SK-N-SH (cell line): ENCODE measurements at regions not wholly inside any gene's neighbourhood (a gene's known extent, or its start where the extent isn't known, plus 50 kb on each side); places are given as distances from the start of the nearest gene placed in this dataset.

Experiments used
- EZH2phosphoT487 ChIP-seq: fragments of 200-600 bp; sonication (generic); IDR thresholded peaks from 2 replicates; pipeline ENCODE4 v1.6.1; 2017; ENCODE audit warnings: low read depth, mixed run types, mild to moderate bottlenecking, antibody characterized with exemption, moderate library complexity, borderline replicate concordance
- GABPA ChIP-seq: IDR thresholded peaks from 2 replicates; pipeline ENCODE4 v1.4.0; 2012; ENCODE audit warnings: low read depth, mild to moderate bottlenecking
- YY1 ChIP-seq: IDR thresholded peaks from 2 replicates; pipeline ENCODE4 v1.4.0; 2012; ENCODE audit warnings: low read depth, mild to moderate bottlenecking
- TF ChIP-seq, protein P1 (sequence below): fragments of 200-600 bp; sonication (generic); IDR thresholded peaks from 2 replicates; pipeline ENCODE4 v1.6.1; 2017; ENCODE audit warnings: antibody characterized with exemption, mild to moderate bottlenecking, moderate library complexity
- TF ChIP-seq, protein P2 (sequence below): IDR thresholded peaks from 2 replicates; pipeline ENCODE4 v1.6.1; 2012; ENCODE audit warnings: mild to moderate bottlenecking, low read depth, low read length, moderate library complexity

DNA sequence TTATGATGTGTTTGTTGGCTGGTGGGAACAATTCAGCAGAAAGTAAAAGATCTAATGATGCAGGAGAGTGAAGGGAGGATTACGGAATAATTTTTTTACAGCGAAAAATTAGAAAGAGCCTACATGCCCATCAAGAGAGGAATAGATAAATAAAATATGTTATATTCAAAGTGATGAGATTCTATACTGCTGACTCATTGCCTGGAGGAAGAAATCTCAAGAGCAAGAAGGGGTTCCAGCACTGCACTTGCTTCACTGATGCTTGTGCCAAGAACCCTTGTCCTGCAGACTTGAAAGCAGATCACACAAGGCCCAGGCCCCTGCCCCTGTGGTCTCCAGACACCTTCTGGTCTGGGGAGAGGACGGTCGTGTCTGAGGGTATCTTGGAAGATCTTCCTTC, 295.1 kb upstream of the POU3F1 start:
- TF ChIP-seq, protein P1, sequence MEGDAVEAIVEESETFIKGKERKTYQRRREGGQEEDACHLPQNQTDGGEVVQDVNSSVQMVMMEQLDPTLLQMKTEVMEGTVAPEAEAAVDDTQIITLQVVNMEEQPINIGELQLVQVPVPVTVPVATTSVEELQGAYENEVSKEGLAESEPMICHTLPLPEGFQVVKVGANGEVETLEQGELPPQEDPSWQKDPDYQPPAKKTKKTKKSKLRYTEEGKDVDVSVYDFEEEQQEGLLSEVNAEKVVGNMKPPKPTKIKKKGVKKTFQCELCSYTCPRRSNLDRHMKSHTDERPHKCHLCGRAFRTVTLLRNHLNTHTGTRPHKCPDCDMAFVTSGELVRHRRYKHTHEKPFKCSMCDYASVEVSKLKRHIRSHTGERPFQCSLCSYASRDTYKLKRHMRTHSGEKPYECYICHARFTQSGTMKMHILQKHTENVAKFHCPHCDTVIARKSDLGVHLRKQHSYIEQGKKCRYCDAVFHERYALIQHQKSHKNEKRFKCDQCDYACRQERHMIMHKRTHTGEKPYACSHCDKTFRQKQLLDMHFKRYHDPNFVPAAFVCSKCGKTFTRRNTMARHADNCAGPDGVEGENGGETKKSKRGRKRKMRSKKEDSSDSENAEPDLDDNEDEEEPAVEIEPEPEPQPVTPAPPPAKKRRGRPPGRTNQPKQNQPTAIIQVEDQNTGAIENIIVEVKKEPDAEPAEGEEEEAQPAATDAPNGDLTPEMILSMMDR: no peak
- TF ChIP-seq, protein P2, sequence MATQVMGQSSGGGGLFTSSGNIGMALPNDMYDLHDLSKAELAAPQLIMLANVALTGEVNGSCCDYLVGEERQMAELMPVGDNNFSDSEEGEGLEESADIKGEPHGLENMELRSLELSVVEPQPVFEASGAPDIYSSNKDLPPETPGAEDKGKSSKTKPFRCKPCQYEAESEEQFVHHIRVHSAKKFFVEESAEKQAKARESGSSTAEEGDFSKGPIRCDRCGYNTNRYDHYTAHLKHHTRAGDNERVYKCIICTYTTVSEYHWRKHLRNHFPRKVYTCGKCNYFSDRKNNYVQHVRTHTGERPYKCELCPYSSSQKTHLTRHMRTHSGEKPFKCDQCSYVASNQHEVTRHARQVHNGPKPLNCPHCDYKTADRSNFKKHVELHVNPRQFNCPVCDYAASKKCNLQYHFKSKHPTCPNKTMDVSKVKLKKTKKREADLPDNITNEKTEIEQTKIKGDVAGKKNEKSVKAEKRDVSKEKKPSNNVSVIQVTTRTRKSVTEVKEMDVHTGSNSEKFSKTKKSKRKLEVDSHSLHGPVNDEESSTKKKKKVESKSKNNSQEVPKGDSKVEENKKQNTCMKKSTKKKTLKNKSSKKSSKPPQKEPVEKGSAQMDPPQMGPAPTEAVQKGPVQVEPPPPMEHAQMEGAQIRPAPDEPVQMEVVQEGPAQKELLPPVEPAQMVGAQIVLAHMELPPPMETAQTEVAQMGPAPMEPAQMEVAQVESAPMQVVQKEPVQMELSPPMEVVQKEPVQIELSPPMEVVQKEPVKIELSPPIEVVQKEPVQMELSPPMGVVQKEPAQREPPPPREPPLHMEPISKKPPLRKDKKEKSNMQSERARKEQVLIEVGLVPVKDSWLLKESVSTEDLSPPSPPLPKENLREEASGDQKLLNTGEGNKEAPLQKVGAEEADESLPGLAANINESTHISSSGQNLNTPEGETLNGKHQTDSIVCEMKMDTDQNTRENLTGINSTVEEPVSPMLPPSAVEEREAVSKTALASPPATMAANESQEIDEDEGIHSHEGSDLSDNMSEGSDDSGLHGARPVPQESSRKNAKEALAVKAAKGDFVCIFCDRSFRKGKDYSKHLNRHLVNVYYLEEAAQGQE: no peak
- TF ChIP-seq GABPA (no peak), EZH2phosphoT487 (no peak), YY1 (no peak)
